ENCODE measurements at regions not wholly inside any gene's neighbourhood (a gene's known extent, or its start where the extent isn't known, plus 50 kb on each side); places are given as distances from the start of the nearest gene placed in this dataset.

- no peak for DNase-seq (ENCODE audit: low read depth in 2 of 2)
These were observed 341.7 kb downstream of the C16orf95 start for GRCh38 chr16:86975445-86975844.

DNA sequence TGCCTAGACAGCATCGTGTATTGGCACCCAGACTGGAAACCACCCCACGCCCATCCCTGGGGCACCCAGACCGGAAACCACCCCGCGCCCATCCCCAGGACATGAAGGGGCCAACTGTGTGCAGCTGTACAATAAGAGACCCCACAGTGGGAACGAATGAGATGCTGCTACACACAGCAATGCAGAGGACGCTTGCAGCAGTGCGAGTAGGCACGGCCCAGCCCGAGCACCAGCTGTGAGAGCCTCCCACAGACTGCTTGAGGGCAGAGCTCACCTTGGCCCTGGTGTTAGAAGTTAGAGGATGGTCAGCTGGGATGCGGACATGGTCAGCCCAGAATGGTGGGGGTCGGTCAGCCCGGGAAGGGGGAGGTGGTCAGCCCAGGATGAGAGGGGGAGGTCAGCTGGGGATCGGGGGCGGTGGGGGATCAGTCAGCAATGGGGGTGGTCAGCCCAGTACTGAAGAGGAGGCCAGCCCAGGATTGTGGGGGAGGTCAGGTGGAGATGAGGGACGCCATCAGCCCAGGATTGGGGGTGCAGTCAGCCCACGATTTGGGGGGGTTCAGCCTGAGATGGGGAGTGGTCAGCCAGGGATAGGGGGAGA is 340.0 kb downstream of the C16orf95 start:
- DNase-seq (ENCODE audit: low read depth in 2 of 2) = no peak

DNA sequence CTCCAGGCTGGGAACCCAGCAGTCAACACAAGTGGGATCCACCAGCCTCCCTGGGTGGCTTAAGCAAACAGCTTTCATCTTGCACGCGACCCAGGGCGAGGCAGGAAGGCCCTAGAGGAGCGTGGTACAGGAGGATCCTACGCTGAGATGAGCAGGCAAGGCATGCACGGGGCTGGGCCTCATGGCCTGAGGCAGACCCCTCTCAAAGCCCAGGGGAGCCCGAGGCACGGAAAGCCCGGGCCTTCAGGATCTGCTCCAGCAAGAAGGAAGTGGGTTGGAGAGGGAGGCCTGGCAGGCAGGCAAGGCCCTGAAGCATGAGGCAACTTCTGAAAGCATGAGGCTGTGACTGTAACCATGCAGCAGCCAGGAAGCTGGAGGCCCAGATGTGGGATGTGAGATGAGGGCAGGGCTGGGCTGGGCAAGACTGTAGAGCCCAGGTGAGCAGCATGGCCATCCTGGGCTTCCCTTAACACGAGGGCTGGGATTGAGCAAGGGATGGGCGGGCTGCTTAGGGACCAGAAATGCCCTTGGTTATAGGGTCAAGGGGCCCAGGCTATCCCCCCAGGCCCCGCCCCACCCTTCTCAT is 338.7 kb downstream of the C16orf95 start:
- no peak for DNase-seq (ENCODE audit: low read depth in 2 of 2)

- DNase-seq (ENCODE audit: low read depth in 2 of 2) = no peak
These were observed 338.1 kb downstream of the C16orf95 start for GRCh38 chr16:86979061-86979460.

DNA sequence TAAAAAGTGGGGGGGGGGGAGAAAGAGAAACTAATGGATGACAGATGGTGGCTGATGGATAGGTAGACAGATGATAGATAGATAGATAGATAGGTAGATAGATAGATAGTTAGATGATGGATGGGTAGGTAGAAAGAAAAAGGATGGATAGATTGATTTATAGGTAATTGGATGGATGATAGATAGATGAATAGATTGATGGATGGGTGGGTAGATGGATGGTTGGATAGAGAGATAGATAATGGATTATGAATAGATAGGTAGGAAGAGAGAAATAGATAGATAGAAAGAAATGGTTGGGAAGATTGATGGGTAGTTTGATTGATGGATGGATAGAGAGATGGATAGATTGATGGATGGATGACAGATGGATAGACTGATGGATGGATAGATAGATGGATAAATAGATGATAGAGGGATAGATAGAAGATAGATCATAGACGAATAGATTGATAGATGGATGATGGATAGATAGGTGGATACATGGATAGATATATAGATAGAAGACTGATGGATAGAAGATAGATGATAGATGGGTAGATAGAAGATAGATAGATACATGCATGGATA is 337.1 kb downstream of the C16orf95 start:
- DNase-seq (ENCODE audit: low read depth in 2 of 2) = no peak

GRCh38 chr16:86980644-86981043 is 336.5 kb downstream of the C16orf95 start:
- DNase-seq (ENCODE audit: low read depth in 2 of 2) = no peak

DNA sequence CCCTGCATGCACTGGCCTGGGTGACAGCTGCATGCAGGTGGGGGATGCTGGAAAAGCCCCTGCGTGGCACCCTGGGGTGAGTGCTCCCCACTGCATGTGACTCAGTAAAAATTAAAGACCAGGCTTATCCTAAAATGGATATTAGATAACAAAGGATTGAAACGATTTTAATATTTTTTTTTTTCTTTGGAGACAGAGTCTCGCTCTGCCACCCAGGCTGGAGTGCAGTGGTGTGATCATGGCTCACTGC is 334.9 kb downstream of the C16orf95 start:
- no peak for DNase-seq (ENCODE audit: low read depth in 2 of 2)

GRCh38 chr16:86982912-86983311 is 334.3 kb downstream of the C16orf95 start:
- no peak for DNase-seq (ENCODE audit: low read depth in 2 of 2)

DNA sequence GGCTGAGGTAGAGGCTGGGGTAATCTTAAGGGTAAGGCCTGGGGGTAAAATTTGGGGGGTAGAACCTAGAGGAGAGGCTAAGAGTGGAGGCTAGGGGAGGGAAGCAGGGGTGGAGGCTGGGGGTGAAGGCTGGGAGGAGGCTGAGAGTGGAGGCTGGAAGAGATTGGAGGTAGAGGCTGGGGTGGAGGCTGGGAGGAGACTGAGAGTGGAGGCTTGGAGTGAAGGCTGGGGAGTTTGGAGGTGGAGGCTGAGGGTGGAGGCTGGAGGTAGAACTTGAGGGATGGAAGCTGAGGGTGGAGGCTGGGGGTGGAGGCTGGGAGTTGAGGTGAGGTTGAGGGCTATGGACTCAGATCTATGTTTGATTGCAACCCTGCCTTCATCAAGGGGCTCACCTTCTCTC is 333.6 kb downstream of the C16orf95 start:
- DNase-seq (ENCODE audit: low read depth in 2 of 2) = no peak

- DNase-seq (ENCODE audit: low read depth in 2 of 2) = no peak
These were observed 332.8 kb downstream of the C16orf95 start for GRCh38 chr16:86984343-86984742.

GRCh38 chr16:86984991-86985647 is 332.1 kb downstream of the C16orf95 start:
- DNase-seq (ENCODE audit: low read depth in 2 of 2) = no peak

GRCh38 chr16:86985648-86986015 is 331.6 kb downstream of the C16orf95 start:
- no peak for DNase-seq (ENCODE audit: low read depth in 2 of 2)

DNA sequence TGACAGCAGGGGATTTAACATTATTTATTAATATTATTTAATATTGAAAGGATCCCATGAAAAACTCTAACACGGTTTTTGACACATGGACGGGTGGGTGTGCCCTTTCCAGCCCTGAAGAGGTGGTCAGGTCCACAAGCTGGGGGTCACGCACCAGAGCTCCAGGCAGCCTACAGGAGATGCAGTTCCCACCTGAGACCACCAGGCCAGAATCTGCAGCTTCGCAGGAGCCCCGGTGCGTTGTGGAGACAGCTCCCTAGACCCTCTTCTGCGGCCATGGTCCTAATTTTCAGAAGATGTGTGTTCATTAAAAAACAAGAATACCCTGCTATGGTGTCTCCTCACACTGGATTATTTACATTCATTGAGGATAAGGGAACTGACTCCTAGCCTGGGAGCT is 331.1 kb downstream of the C16orf95 start:
- DNase-seq (ENCODE audit: low read depth in 2 of 2) = no peak

GRCh38 chr16:86986809-86987487 is 330.2 kb downstream of the C16orf95 start:
- no peak for DNase-seq (ENCODE audit: low read depth in 2 of 2)

- no peak for DNase-seq (ENCODE audit: low read depth in 2 of 2)
These were observed 329.2 kb downstream of the C16orf95 start for GRCh38 chr16:86987746-86988670.

- DNase-seq (ENCODE audit: low read depth in 2 of 2) = no peak
These were observed 328.1 kb downstream of the C16orf95 start for GRCh38 chr16:86988920-86989696.

DNA sequence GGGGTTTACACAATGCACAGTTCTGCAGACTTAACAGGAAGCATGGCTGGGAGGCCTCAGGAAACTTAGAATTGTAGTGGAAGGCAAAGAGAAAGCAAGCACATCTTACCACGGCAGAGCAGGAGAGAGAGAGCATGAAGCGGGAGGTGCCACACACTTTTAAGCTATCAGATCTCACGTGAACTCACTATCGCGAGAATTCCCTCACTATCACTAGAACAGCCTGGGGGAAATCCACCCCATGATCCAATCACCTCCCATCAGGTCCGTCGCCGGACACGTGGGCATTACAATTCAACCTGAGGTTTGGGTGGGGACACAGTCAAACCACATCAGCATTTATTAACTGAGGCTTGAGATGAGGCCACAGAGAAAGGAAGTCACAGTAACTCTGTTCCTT is 326.7 kb downstream of the C16orf95 start:
- no peak for DNase-seq (ENCODE audit: low read depth in 2 of 2)

GRCh38 chr16:86991679-86992078 is 325.5 kb downstream of the C16orf95 start:
- DNase-seq (ENCODE audit: low read depth in 2 of 2) = no peak

DNA sequence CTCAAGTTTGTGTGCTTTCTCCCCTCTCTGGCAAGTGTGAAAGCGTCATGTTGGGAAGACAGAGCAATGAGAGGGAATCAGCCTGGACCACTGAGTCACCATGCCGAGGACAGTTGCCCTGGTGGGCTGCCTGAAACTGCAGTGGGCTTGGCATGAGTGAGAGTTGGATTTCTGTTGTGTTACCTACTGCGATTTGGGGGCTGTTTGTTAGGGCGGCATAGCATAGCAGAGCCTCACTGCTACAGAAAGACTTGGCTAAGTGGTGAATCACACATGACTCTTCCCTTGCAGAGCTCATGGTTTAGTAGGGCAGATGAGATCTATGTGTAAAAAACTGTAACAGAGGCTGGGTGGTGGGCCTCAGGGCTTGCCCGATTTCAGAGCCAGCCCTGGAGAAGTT is 324.6 kb downstream of the C16orf95 start:
- no peak for DNase-seq (ENCODE audit: low read depth in 2 of 2)

GRCh38 chr16:86993426-86994110 is 323.6 kb downstream of the C16orf95 start:
- DNase-seq (ENCODE audit: low read depth in 2 of 2) = no peak
